ENCODE measurements at regions not wholly inside any gene's neighbourhood (a gene's known extent, or its start where the extent isn't known, plus 50 kb on each side); places are given as distances from the start of the nearest gene placed in this dataset.
A peak's percentile ranks its signal among the peaks of the same experiment; 100 is the strongest.
"Not testable (repeated sequence)": the region's sequence is repeated elsewhere in the genome, so short reads cannot be mapped to it uniquely, and the experiment has no call there.

DNA sequence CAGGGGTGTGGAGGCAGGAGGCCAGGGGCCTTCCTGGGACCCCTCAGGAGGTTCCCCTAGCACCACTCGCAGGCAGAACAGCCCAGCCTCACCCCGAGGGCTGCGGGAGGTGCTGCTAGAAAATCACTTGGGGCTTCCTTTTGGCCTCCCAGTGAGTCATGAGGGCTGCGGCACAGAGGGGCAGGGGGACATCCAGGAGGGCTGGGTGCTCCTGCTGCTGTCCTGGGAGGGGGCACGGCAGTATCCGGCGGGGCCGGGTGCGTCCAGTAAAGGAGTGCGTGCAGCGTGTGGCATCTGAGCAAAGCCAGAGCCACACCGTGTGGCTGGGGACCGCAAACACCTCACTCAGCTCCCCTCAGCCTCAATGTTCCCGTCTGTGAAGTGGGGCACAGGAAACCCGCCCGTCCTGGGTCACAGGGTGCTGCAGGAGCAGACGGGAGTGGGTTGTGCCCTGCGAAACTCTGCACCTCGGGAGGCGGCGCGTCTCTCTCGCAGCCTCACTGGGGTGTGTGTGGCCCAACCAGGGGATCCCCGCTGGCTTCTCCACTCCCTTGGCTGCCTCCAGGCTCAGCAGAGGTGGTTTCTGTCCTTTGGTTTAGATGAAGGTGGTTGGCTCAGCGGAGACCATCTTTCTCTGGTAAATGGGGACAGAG, 117.3 kb upstream of the ZNF469 start:
- H2AFZ ChIP-seq (ENCODE audit: low read length); H3K79me1 ChIP-seq (ENCODE audit: low read depth, low read length); H4K5ac ChIP-seq (ENCODE audit: insufficient read length, low read depth, low read length); H3K56ac ChIP-seq (replicated peaks; ENCODE audit: insufficient read length, low read depth, low read length); H3K27ac ChIP-seq (ENCODE audit: low read depth, low read length); H2BK120ac ChIP-seq (replicated peaks; ENCODE audit: low read depth, low read length); H2BK5ac ChIP-seq (ENCODE audit: low read depth, low read length); H2AK5ac ChIP-seq (ENCODE audit: low read depth, low read length); H4K91ac ChIP-seq (replicated peaks; ENCODE audit: insufficient read length, low read length); CTCF ChIA-PET (ENCODE audit: partially characterized antibody); H3K23ac ChIP-seq (ENCODE audit: insufficient read length); H3K9ac ChIP-seq (replicated peaks in 1 of 4; ENCODE audit: extremely low read depth in 1 of 4, low read depth in 3 of 4, low read length in 3 of 4); H3K36me3 ChIP-seq (ENCODE audit: control insufficient read depth in 2 of 4, insufficient read depth in 4 of 4, low read length in 3 of 4); DNase-seq (ENCODE audit: low read depth in 1 of 2, low spot score in 2 of 2); H3K9me3 ChIP-seq (ENCODE audit: insufficient read depth in 2 of 2, low read depth in 1 of 2, low read length in 1 of 2); H3K27me3 ChIP-seq (replicated peaks in 1 of 4; ENCODE audit: control insufficient read depth in 3 of 4, extremely low read depth in 1 of 4, insufficient read depth in 3 of 4, low read length in 3 of 4); H2BK20ac ChIP-seq (ENCODE audit: low read length); H3K14ac ChIP-seq (ENCODE audit: insufficient read length); H3K4me3 ChIP-seq (ENCODE audit: extremely low read depth in 1 of 4, insufficient read depth in 2 of 4, low read depth in 3 of 4, low read length in 4 of 4); POLR2A ChIA-PET (ENCODE audit: partially characterized antibody); H3K23me2 ChIP-seq (ENCODE audit: low read depth, low read length); H3K18ac ChIP-seq (ENCODE audit: extremely low read depth, low read length); H3K79me2 ChIP-seq (ENCODE audit: control insufficient read depth in 1 of 2, insufficient read depth in 2 of 2, low read length in 2 of 2); H4K20me1 ChIP-seq (replicated peaks in 1 of 2; ENCODE audit: control insufficient read depth in 1 of 2, insufficient read depth in 2 of 2, low read length in 2 of 2); H3K4ac ChIP-seq (replicated peaks; ENCODE audit: insufficient read length, low read depth, low read length); H4K8ac ChIP-seq (ENCODE audit: extremely low read depth, insufficient read depth, low read length); FAIRE-seq; H2BK15ac ChIP-seq (ENCODE audit: low read length): not testable (repeated sequence)
- H2BK12ac ChIP-seq (ENCODE audit: low read depth, low read length) = peak overlapping the region; percentile 84; the same call in 1 of the 2 replicates
- 85% methylated on average over 6 of the region's 25 CpGs; no CpG with 5 or more reads in 1 of the 2 experiments for WGBS, 2 experiments (ENCODE audit: extremely low coverage in 1 of 2, insufficient coverage in 1 of 2, insufficient read length in 1 of 2, insufficient replicate concordance in 2 of 2, low coverage in 1 of 2, low lambda C conversion rate in 2 of 2, missing lambda C conversion rate in 1 of 2)
- peaks cover 0 to 11% (median 6%) of the 10 kb centered on the region in 4 experiments; a peak in 6 of 7 replicates for H3K4me1 ChIP-seq (replicated peaks in 1 of 4; ENCODE audit: control insufficient read depth in 3 of 4, insufficient read depth in 4 of 4, low read length in 3 of 4)
- 0 out of 4 replicates have a peak overlapping the region, but pooled peaks of 1 of the 2 experiments have one; percentile 47 for H3K4me2 ChIP-seq (ENCODE audit: insufficient read depth in 1 of 2, low read depth in 2 of 2, low read length in 2 of 2)

DNA sequence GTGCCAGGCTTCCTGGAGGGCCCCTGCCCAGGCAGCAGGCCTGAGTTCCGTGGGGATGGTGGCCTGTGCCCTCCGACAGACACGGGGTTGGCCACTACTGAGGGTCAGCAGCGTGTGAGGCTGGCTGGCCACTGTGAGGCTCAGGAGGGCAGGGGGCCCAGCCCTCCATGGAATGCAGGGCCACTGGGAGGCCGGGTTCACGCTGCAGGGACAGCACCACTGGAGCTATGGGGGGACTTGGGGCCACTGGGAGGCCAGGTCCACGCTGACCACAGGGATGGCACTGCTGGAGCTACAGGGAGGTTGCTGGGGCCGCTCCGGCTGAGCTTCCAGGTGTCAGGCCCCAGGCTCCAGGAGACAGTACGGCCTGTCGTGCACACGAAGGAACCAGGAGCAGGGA, 116.7 kb upstream of the ZNF469 start:
- CTCF ChIA-PET (ENCODE audit: partially characterized antibody); H4K91ac ChIP-seq (replicated peaks; ENCODE audit: insufficient read length, low read length); H3K4me3 ChIP-seq (ENCODE audit: extremely low read depth in 1 of 4, insufficient read depth in 2 of 4, low read depth in 3 of 4, low read length in 4 of 4); H3K36me3 ChIP-seq (ENCODE audit: control insufficient read depth in 2 of 4, insufficient read depth in 4 of 4, low read length in 3 of 4); H3K79me1 ChIP-seq (ENCODE audit: low read depth, low read length); H3K18ac ChIP-seq (ENCODE audit: extremely low read depth, low read length); FAIRE-seq; H3K4me2 ChIP-seq (ENCODE audit: insufficient read depth in 1 of 2, low read depth in 2 of 2, low read length in 2 of 2); H2AK5ac ChIP-seq (ENCODE audit: low read depth, low read length); H2BK12ac ChIP-seq (ENCODE audit: low read depth, low read length); H4K5ac ChIP-seq (ENCODE audit: insufficient read length, low read depth, low read length); H3K9me3 ChIP-seq (ENCODE audit: insufficient read depth in 2 of 2, low read depth in 1 of 2, low read length in 1 of 2); POLR2A ChIA-PET (ENCODE audit: partially characterized antibody); H3K27me3 ChIP-seq (replicated peaks in 1 of 4; ENCODE audit: control insufficient read depth in 3 of 4, extremely low read depth in 1 of 4, insufficient read depth in 3 of 4, low read length in 3 of 4); H3K14ac ChIP-seq (ENCODE audit: insufficient read length); H3K79me2 ChIP-seq (ENCODE audit: control insufficient read depth in 1 of 2, insufficient read depth in 2 of 2, low read length in 2 of 2); H2BK5ac ChIP-seq (ENCODE audit: low read depth, low read length); H3K23ac ChIP-seq (ENCODE audit: insufficient read length); H2BK20ac ChIP-seq (ENCODE audit: low read length); DNase-seq (ENCODE audit: low read depth in 1 of 2, low spot score in 2 of 2); H3K27ac ChIP-seq (ENCODE audit: low read depth, low read length); H4K8ac ChIP-seq (ENCODE audit: extremely low read depth, insufficient read depth, low read length); H3K56ac ChIP-seq (replicated peaks; ENCODE audit: insufficient read length, low read depth, low read length); H3K4ac ChIP-seq (replicated peaks; ENCODE audit: insufficient read length, low read depth, low read length); H2BK15ac ChIP-seq (ENCODE audit: low read length); H2BK120ac ChIP-seq (replicated peaks; ENCODE audit: low read depth, low read length); H4K20me1 ChIP-seq (replicated peaks in 1 of 2; ENCODE audit: control insufficient read depth in 1 of 2, insufficient read depth in 2 of 2, low read length in 2 of 2); H3K9ac ChIP-seq (replicated peaks in 1 of 4; ENCODE audit: extremely low read depth in 1 of 4, low read depth in 3 of 4, low read length in 3 of 4); H2AFZ ChIP-seq (ENCODE audit: low read length); H3K23me2 ChIP-seq (ENCODE audit: low read depth, low read length): not testable (repeated sequence)
- WGBS, 2 experiments (ENCODE audit: extremely low coverage in 1 of 2, insufficient coverage in 1 of 2, insufficient read length in 1 of 2, insufficient replicate concordance in 2 of 2, low coverage in 1 of 2, low lambda C conversion rate in 2 of 2, missing lambda C conversion rate in 1 of 2) = 94% methylated on average over 9 of the region's 12 CpGs; no CpG with 5 or more reads in 1 of the 2 experiments
- H3K4me1 ChIP-seq (replicated peaks in 1 of 4; ENCODE audit: control insufficient read depth in 3 of 4, insufficient read depth in 4 of 4, low read length in 3 of 4) = peaks cover 0 to 11% (median 6%) of the 10 kb centered on the region in 4 experiments; a peak in 6 of 7 replicates

All from H1 (cell line).